Suprapubic skin (tissue), 4 donors: ENCODE measurements at regions not wholly inside any gene's neighbourhood (a gene's known extent, or its start where the extent isn't known, plus 50 kb on each side); places are given as distances from the start of the nearest gene placed in this dataset.
"Not testable (repeated sequence)": the region's sequence is repeated elsewhere in the genome, so short reads cannot be mapped to it uniquely, and the experiment has no call there.

Source experiments
- DNase-seq, 2 donors: peaks; one replicate each; pipeline ENCODE4 v3.0.0-alpha.2; 2019; ENCODE audit warnings: low spot score in 2 of 2
- H3K27ac ChIP-seq: fragments of 200-600 bp; sonication (generic); one replicate; pipeline ENCODE4 v1.5.1; 2019
- H3K27me3 ChIP-seq: fragments of 200-600 bp; sonication (generic); one replicate; pipeline ENCODE4 v1.5.1; 2019
- H3K36me3 ChIP-seq: fragments of 200-600 bp; sonication (generic); one replicate; pipeline ENCODE4 v1.5.1; 2019
- H3K4me1 ChIP-seq: fragments of 200-600 bp; sonication (generic); one replicate; pipeline ENCODE4 v1.5.1; 2019
- H3K4me3 ChIP-seq: fragments of 200-600 bp; sonication (generic); one replicate; pipeline ENCODE4 v1.5.1; 2019; ENCODE audit warnings: mild to moderate bottlenecking
- H3K9me3 ChIP-seq: fragments of 200-600 bp; sonication (generic); one replicate; pipeline ENCODE4 v1.5.1; 2019
- CTCF ChIP-seq, 2 donors: fragments of 200-600 bp in 1 of 2; fragments of 450-650 bp in 1 of 2; sonication (generic) in 1 of 2; IDR thresholded peaks; one replicate each; pipeline ENCODE4 v1.5.1; 2016 to 2019; ENCODE audit warnings: antibody characterized with exemption in 2 of 2, mild to moderate bottlenecking in 1 of 2, moderate library complexity in 1 of 2
- EP300 ChIP-seq: sonication (generic); formaldehyde crosslinking; IDR thresholded peaks from one replicate; pipeline ENCODE4 v1.6.1; 2017; ENCODE audit warnings: antibody characterized with exemption
- POLR2A ChIP-seq, 2 donors: fragments of 450-650 bp; IDR thresholded peaks; one replicate each; pipeline ENCODE4 v1.6.1; 2017; ENCODE audit warnings: antibody characterized with exemption in 2 of 2, mild to moderate bottlenecking in 2 of 2, moderate library complexity in 2 of 2
- POLR2AphosphoS5 ChIP-seq, 3 donors: sonication (generic); formaldehyde crosslinking; IDR thresholded peaks; one replicate each; pipeline ENCODE4 v1.6.1; 2017; ENCODE audit warnings: antibody characterized with exemption in 3 of 3
- WGBS: methylation state at CpG from one replicate; pipeline ENCODE4 v1.1.5; 2018; 5-methylcytosine and 5-hydroxymethylcytosine counted together

GRCh38 chr4:30865691-30866090 is 145.5 kb downstream of the PCDH7 start:
- Histone ChIP-seq H3K36me3 (no peaks in the 10 kb centered on the region), H3K27ac (no peak overlapping the region), H3K27me3 (no peaks in the 10 kb centered on the region), H3K4me3 (no peak overlapping the region), H3K9me3 (no peaks in the 10 kb centered on the region), H3K4me1 (peaks cover 3% of the 10 kb centered on the region)
- DNase-seq = no peak
- TF ChIP-seq CTCF (IDR thresholded peaks at IDR 0.05) = no peak
- no peak for TF ChIP-seq POLR2A (IDR thresholded peaks at IDR 0.05)
- no peak for TF ChIP-seq EP300
- 67% methylated on average over 3 of the region's 3 CpGs for WGBS

- H3K9me3 ChIP-seq = no peaks in the 10 kb centered on the region
- TF ChIP-seq POLR2A (IDR thresholded peaks at IDR 0.05) (no peak), EP300 (no peak), POLR2AphosphoS5 (IDR thresholded peaks at IDR 0.05) (no peak), CTCF (IDR thresholded peaks at IDR 0.05) (no peak)
- 46% methylated on average over 1 of the region's 1 CpG for WGBS
- no peak for DNase-seq
- H3K27ac ChIP-seq = no peak overlapping the region
- no peak overlapping the region for H3K4me3 ChIP-seq
- H3K36me3 ChIP-seq = no peaks in the 10 kb centered on the region
- no peaks in the 10 kb centered on the region for H3K27me3 ChIP-seq
- H3K4me1 ChIP-seq = no peaks in the 10 kb centered on the region
These were observed 146.2 kb downstream of the PCDH7 start for GRCh38 chr4:30866346-30866745.

- no peak for DNase-seq
- Histone ChIP-seq H3K27ac (no peak overlapping the region), H3K4me3 (no peak overlapping the region), H3K4me1 (no peaks in the 10 kb centered on the region), H3K27me3 (no peaks in the 10 kb centered on the region), H3K9me3 (no peaks in the 10 kb centered on the region), H3K36me3 (no peaks in the 10 kb centered on the region)
- no peak for TF ChIP-seq POLR2AphosphoS5 (IDR thresholded peaks at IDR 0.05)
- no peak for TF ChIP-seq CTCF (IDR thresholded peaks at IDR 0.05)
- no peak for TF ChIP-seq POLR2A (IDR thresholded peaks at IDR 0.05)
- TF ChIP-seq EP300 = no peak
- 89% methylated on average over 1 of the region's 1 CpG for WGBS
These were observed 146.7 kb downstream of the PCDH7 start for GRCh38 chr4:30866907-30867306.

GRCh38 chr4:30867427-30867826 is 147.3 kb downstream of the PCDH7 start:
- no peak for DNase-seq
- no peaks in the 10 kb centered on the region for H3K36me3 ChIP-seq
- WGBS = 65% methylated on average over 3 of the region's 3 CpGs
- H3K27me3 ChIP-seq = no peaks in the 10 kb centered on the region
- H3K4me1 ChIP-seq = no peaks in the 10 kb centered on the region
- no peak overlapping the region for H3K4me3 ChIP-seq
- H3K9me3 ChIP-seq = no peaks in the 10 kb centered on the region
- no peak for TF ChIP-seq CTCF (IDR thresholded peaks at IDR 0.05)
- TF ChIP-seq POLR2A (IDR thresholded peaks at IDR 0.05) = no peak
- no peak for TF ChIP-seq POLR2AphosphoS5 (IDR thresholded peaks at IDR 0.05)
- no peak for TF ChIP-seq EP300
- H3K27ac ChIP-seq = no peak overlapping the region

GRCh38 chr4:30868111-30868895 is 148.1 kb downstream of the PCDH7 start:
- H3K36me3 ChIP-seq = no peaks in the 10 kb centered on the region
- no peak for DNase-seq
- WGBS = 81% methylated on average over 5 of the region's 5 CpGs

GRCh38 chr4:30869387-30869786 is 149.2 kb downstream of the PCDH7 start:
- DNase-seq = not testable (repeated sequence)

More at GRCh38 chr4:30868111-30868895, 148.1 kb downstream of the PCDH7 start:
- Histone ChIP-seq H3K9me3 (no peaks in the 10 kb centered on the region), H3K27ac (no peak overlapping the region), H3K27me3 (no peaks in the 10 kb centered on the region), H3K4me1 (no peaks in the 10 kb centered on the region), H3K4me3 (no peak overlapping the region)
- no peak for TF ChIP-seq CTCF (IDR thresholded peaks at IDR 0.05)
- TF ChIP-seq POLR2A (IDR thresholded peaks at IDR 0.05) = no peak
- no peak for TF ChIP-seq POLR2AphosphoS5 (IDR thresholded peaks at IDR 0.05)
- TF ChIP-seq EP300 = no peak

More at GRCh38 chr4:30869387-30869786, 149.2 kb downstream of the PCDH7 start:
- WGBS = 100% methylated on average over 1 of the region's 1 CpG
- not testable (repeated sequence) for H3K4me1 ChIP-seq, H3K27me3 ChIP-seq, H3K36me3 ChIP-seq, H3K27ac ChIP-seq, H3K4me3 ChIP-seq, H3K9me3 ChIP-seq
